Fibroblast of lung (primary cell): ENCODE measurements at regions not wholly inside any gene's neighbourhood (a gene's known extent, or its start where the extent isn't known, plus 50 kb on each side); places are given as distances from the start of the nearest gene placed in this dataset.
"Not testable (repeated sequence)": the region's sequence is repeated elsewhere in the genome, so short reads cannot be mapped to it uniquely, and the experiment has no call there.

ENCODE experiments used
- DNase-seq, 2 donors: peaks; one replicate each; pipeline versions ENCODE4 v3.0.0 to v3.0.0-alpha.2; 2010; ENCODE audit warnings: low read depth in 2 of 2
- H2AFZ ChIP-seq: 2 replicates; pipeline ENCODE4 v1.5.1; 2012; ENCODE audit warnings: low read length, control low read depth, inconsistent platforms
- H3K27ac ChIP-seq: 2 replicates; pipeline ENCODE4 v1.5.1; 2011; ENCODE audit warnings: low read length, control low read depth; ENCODE audit not compliant: insufficient read depth
- H3K27me3 ChIP-seq: 2 replicates; pipeline ENCODE4 v1.5.1; 2011; ENCODE audit warnings: mild to moderate bottlenecking, low read length; ENCODE audit not compliant: control insufficient read depth, insufficient read depth
- H3K36me3 ChIP-seq: 2 replicates; pipeline ENCODE4 v1.5.1; 2011; ENCODE audit warnings: low read length; ENCODE audit not compliant: control insufficient read depth, insufficient read depth
- H3K4me1 ChIP-seq: 2 replicates; pipeline ENCODE4 v1.5.1; 2011; ENCODE audit warnings: low read length; ENCODE audit not compliant: control insufficient read depth, insufficient read depth; ENCODE audit errors: extremely low read depth
- H3K4me2 ChIP-seq: 2 replicates; pipeline ENCODE4 v1.5.1; 2011; ENCODE audit warnings: low read length, control low read depth; ENCODE audit not compliant: insufficient read depth; ENCODE audit errors: extremely low read depth
- H3K4me3 ChIP-seq, 4 experiments: fragments of 200-600 bp in 1 of 4; sonication (generic) in 1 of 4; replicated peaks in 1 of 4; 2 replicates each; pipeline ENCODE4 v1.5.1; 2011 to 2016; ENCODE audit warnings: low read length in 4 of 4, low read depth in 3 of 4, mild to moderate bottlenecking in 3 of 4, control low read depth in 2 of 4, inconsistent platforms in 1 of 4, mixed read lengths in 1 of 4; ENCODE audit not compliant: insufficient read depth in 1 of 4; ENCODE audit errors: control extremely low read depth in 1 of 4
- H3K79me2 ChIP-seq: 2 replicates; pipeline ENCODE4 v1.5.1; 2012; ENCODE audit warnings: mild to moderate bottlenecking, low read length, inconsistent platforms; ENCODE audit not compliant: control insufficient read depth, insufficient read depth
- H3K9ac ChIP-seq: 2 replicates; pipeline ENCODE4 v1.5.1; 2011; ENCODE audit warnings: mild to moderate bottlenecking, low read length, control low read depth; ENCODE audit not compliant: insufficient read depth
- H3K9me3 ChIP-seq: 2 replicates; pipeline ENCODE4 v1.5.1; 2012; ENCODE audit warnings: low read depth, low read length; ENCODE audit not compliant: control insufficient read depth, insufficient read depth
- H4K20me1 ChIP-seq: 2 replicates; pipeline ENCODE4 v1.5.1; 2011; ENCODE audit warnings: low read length; ENCODE audit not compliant: control insufficient read depth, insufficient read depth; ENCODE audit errors: extremely low read depth
- CTCF ChIP-seq, 2 donors: IDR thresholded peaks in 1 of 2; conservative IDR thresholded peaks in 1 of 2; 1 replicate in 1 of 2; 2 replicates in 1 of 2; pipeline ENCODE4 v1.5.1; 2011 to 2012; ENCODE audit warnings: low read length in 2 of 2, control low read depth in 1 of 2, inconsistent platforms in 1 of 2, low read depth in 1 of 2, mild to moderate bottlenecking in 1 of 2

- H3K27me3 ChIP-seq, H3K9me3 ChIP-seq, H3K4me3 ChIP-seq, H3K9ac ChIP-seq, H3K36me3 ChIP-seq, H4K20me1 ChIP-seq, H3K27ac ChIP-seq, H2AFZ ChIP-seq, H3K79me2 ChIP-seq, H3K4me2 ChIP-seq, H3K4me1 ChIP-seq: not testable (repeated sequence)
- DNase-seq = peak in 1 of 2 donors; percentile 17
Observed at GRCh38 chr3:597304-597703, 400.7 kb downstream of the CHL1 start.

- not testable (repeated sequence) for H4K20me1 ChIP-seq, H3K27ac ChIP-seq, DNase-seq, H3K36me3 ChIP-seq, H3K9me3 ChIP-seq, H3K79me2 ChIP-seq, H3K4me1 ChIP-seq, H3K4me3 ChIP-seq, H3K4me2 ChIP-seq, H3K27me3 ChIP-seq, H2AFZ ChIP-seq, H3K9ac ChIP-seq
Observed at GRCh38 chr3:597746-598145, 401.2 kb downstream of the CHL1 start.

GRCh38 chr3:607480-607879 lies 410.9 kb downstream of the CHL1 start:
- H3K4me1 ChIP-seq, H3K9me3 ChIP-seq, H3K79me2 ChIP-seq, H3K9ac ChIP-seq, H4K20me1 ChIP-seq, H3K36me3 ChIP-seq, H3K27me3 ChIP-seq, DNase-seq, H3K4me2 ChIP-seq, H3K27ac ChIP-seq, H2AFZ ChIP-seq, H3K4me3 ChIP-seq: not testable (repeated sequence)

GRCh38 chr3:621714-622113 lies 425.2 kb downstream of the CHL1 start:
- no peak for DNase-seq
- H3K79me2 ChIP-seq = no peaks in the 10 kb centered on the region

More at GRCh38 chr3:621714-622113, 425.2 kb downstream of the CHL1 start:
- H3K4me1 ChIP-seq = no peaks in the 10 kb centered on the region
- H3K4me3 ChIP-seq = no peak overlapping the region
- no peak overlapping the region for H3K9ac ChIP-seq
- H3K27me3 ChIP-seq = no peaks in the 10 kb centered on the region
- H3K4me2 ChIP-seq = no peak overlapping the region
- H2AFZ ChIP-seq = no peak overlapping the region
- no peak overlapping the region for H3K27ac ChIP-seq
- H4K20me1 ChIP-seq = no peaks in the 10 kb centered on the region
- TF ChIP-seq CTCF (conservative IDR thresholded peaks at IDR 0.05 in 1 of 2, IDR thresholded peaks at IDR 0.05 in 1 of 2; ENCODE audit: low read depth in 1 of 2, low read length in 2 of 2) = no peak
- H3K9me3 ChIP-seq = no peaks in the 10 kb centered on the region
- H3K36me3 ChIP-seq = no peaks in the 10 kb centered on the region
